HUES64 (cell line): ENCODE measurements at regions not wholly inside any gene's neighbourhood (a gene's known extent, or its start where the extent isn't known, plus 50 kb on each side); places are given as distances from the start of the nearest gene placed in this dataset.
"Not testable (repeated sequence)": the region's sequence is repeated elsewhere in the genome, so short reads cannot be mapped to it uniquely, and the experiment has no call there.

Experiments used
- H3K27ac ChIP-seq: 2 replicates; pipeline ENCODE4 v1.7.0; 2013; ENCODE audit warnings: low read depth, low read length, inconsistent platforms
- H3K27me3 ChIP-seq: 2 replicates; pipeline ENCODE4 v1.6.1; 2013; ENCODE audit warnings: mild to moderate bottlenecking, low read length; ENCODE audit not compliant: insufficient read depth
- H3K36me3 ChIP-seq: 2 replicates; pipeline ENCODE4 v1.6.1; 2013; ENCODE audit warnings: mild to moderate bottlenecking, low read length; ENCODE audit not compliant: insufficient read depth
- H3K4me1 ChIP-seq: 2 replicates; pipeline ENCODE4 v1.6.1; 2013; ENCODE audit warnings: mild to moderate bottlenecking, low read length, moderate library complexity; ENCODE audit not compliant: insufficient read depth
- H3K4me3 ChIP-seq: 2 replicates; pipeline ENCODE4 v1.5.1; 2013; ENCODE audit warnings: mild to moderate bottlenecking, low read length, moderate library complexity
- H3K9ac ChIP-seq: 2 replicates; pipeline ENCODE4 v1.6.1; 2013; ENCODE audit warnings: mild to moderate bottlenecking, low read depth, low read length
- H3K9me3 ChIP-seq: 2 replicates; pipeline ENCODE4 v1.6.1; 2013; ENCODE audit warnings: low read depth, low read length; ENCODE audit not compliant: insufficient read depth
- WGBS: fragments of 150-250, 120-280 bp; methylation state at CpG from one replicate; pipeline ENCODE4 v1.1.7; 2013; ENCODE audit warnings: missing lambda C conversion rate; 5-methylcytosine and 5-hydroxymethylcytosine counted together

DNA sequence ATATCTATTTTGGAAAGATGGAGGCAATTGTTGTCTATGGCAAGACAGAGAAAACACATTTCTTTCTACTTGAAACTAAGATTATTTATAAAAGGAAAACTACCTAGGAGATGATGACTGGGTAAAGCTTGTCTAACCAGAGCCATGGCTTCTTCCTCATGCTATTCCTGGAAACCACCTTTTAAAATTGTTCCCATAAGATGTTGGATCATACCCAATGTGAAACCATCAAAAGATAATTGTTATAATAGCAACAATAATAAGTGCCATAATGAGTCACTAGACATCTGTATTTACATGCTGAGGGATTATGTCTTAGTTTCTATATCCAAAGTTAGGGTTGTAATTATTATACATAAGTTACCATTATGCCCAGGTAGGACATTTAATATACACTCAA is 428.4 kb downstream of the KCNJ2 start:
- H3K27ac ChIP-seq = no peak overlapping the region

GRCh38 chr17:70599198-70599597 is 429.9 kb downstream of the KCNJ2 start:
- Histone ChIP-seq H3K36me3 (no peaks in the 10 kb centered on the region), H3K27ac (no peak overlapping the region), H3K27me3 (no peaks in the 10 kb centered on the region), H3K9ac (no peak overlapping the region), H3K9me3 (no peaks in the 10 kb centered on the region), H3K4me1 (no peaks in the 10 kb centered on the region), H3K4me3 (no peak overlapping the region)

More for the DNA sequence above, 428.4 kb downstream of the KCNJ2 start:
- no peak overlapping the region for H3K9ac ChIP-seq
- no peaks in the 10 kb centered on the region for H3K27me3 ChIP-seq
- H3K9me3 ChIP-seq = no peaks in the 10 kb centered on the region
- H3K4me1 ChIP-seq = no peaks in the 10 kb centered on the region
- no peak overlapping the region for H3K4me3 ChIP-seq
- no peaks in the 10 kb centered on the region for H3K36me3 ChIP-seq

DNA sequence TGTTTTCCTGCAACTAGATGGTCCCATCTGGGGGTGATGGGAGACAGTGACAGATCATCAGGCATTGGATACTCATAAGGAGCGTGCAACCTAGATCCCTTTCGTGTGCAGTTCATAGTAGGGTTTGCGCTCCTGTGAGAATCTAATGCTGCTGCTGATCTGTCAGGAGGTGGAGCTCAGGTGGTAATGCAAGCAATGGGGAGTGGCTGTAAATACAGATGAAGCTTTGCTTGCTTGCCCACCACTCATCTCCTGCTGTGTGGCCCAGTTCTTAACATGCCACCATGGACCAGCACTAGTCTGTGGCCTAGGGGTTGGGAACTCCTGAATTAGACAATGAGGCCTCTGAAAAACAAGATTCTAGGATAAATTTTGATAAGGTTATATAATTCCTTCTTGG is 430.6 kb downstream of the KCNJ2 start:
- not testable (repeated sequence) for H3K4me1 ChIP-seq, H3K9me3 ChIP-seq, H3K4me3 ChIP-seq, H3K27ac ChIP-seq, H3K27me3 ChIP-seq, H3K36me3 ChIP-seq, H3K9ac ChIP-seq
- 96% methylated on average over 3 of the region's 3 CpGs for WGBS

DNA sequence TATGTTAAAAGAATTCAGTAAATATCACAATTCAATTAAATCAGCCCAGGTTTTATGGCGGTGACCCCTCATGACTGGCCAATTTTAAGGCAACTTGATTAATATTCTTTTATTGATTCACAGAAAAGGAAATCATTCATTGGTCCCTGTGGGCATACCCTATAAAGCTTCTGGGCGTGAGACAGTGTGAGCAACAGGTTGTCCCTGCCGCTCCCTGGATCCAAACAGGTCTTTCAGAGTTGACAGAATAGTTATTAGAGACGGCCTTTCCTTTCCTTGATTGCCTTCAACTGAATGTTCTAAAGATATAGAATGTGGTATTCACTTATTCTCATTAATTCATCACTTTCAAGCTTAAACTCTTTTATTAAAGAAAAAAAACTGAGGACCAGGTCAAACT is 433.9 kb downstream of the KCNJ2 start:
- Histone ChIP-seq H3K27ac (no peak overlapping the region), H3K27me3 (no peaks in the 10 kb centered on the region), H3K4me3 (no peak overlapping the region), H3K4me1 (peaks cover 3% of the 10 kb centered on the region; the same call in 1 of the 2 replicates), H3K36me3 (no peaks in the 10 kb centered on the region), H3K9ac (no peak overlapping the region), H3K9me3 (no peaks in the 10 kb centered on the region)
- over 99% methylated on average over 4 of the region's 4 CpGs for WGBS

GRCh38 chr17:70604854-70605253 is 435.5 kb downstream of the KCNJ2 start:
- 53% methylated on average over 1 of the region's 1 CpG for WGBS
- Histone ChIP-seq H3K27ac (no peak overlapping the region), H3K4me3 (no peak overlapping the region)

GRCh38 chr17:70606086-70606485 is 436.8 kb downstream of the KCNJ2 start:
- no peak overlapping the region for H3K9ac ChIP-seq
- peaks cover 18% of the 10 kb centered on the region for H3K4me1 ChIP-seq
- no peak overlapping the region for H3K4me3 ChIP-seq
- no peak overlapping the region for H3K27ac ChIP-seq
- H3K9me3 ChIP-seq = no peaks in the 10 kb centered on the region
- no peaks in the 10 kb centered on the region for H3K36me3 ChIP-seq
- 94% methylated on average over 2 of the region's 2 CpGs for WGBS
- no peaks in the 10 kb centered on the region for H3K27me3 ChIP-seq

More at GRCh38 chr17:70604854-70605253, 435.5 kb downstream of the KCNJ2 start:
- peaks cover 16% of the 10 kb centered on the region for H3K4me1 ChIP-seq
- no peaks in the 10 kb centered on the region for H3K36me3 ChIP-seq
- no peak overlapping the region for H3K9ac ChIP-seq
- no peaks in the 10 kb centered on the region for H3K9me3 ChIP-seq
- no peaks in the 10 kb centered on the region for H3K27me3 ChIP-seq

GRCh38 chr17:70608193-70608592 is 438.9 kb downstream of the KCNJ2 start:
- Histone ChIP-seq H3K36me3 (no peaks in the 10 kb centered on the region), H3K9ac (no peak overlapping the region), H3K27ac (no peak overlapping the region), H3K4me1 (peaks cover 18% of the 10 kb centered on the region), H3K27me3 (no peaks in the 10 kb centered on the region), H3K9me3 (no peaks in the 10 kb centered on the region), H3K4me3 (no peak overlapping the region)
- 100% methylated on average over 1 of the region's 2 CpGs for WGBS

DNA sequence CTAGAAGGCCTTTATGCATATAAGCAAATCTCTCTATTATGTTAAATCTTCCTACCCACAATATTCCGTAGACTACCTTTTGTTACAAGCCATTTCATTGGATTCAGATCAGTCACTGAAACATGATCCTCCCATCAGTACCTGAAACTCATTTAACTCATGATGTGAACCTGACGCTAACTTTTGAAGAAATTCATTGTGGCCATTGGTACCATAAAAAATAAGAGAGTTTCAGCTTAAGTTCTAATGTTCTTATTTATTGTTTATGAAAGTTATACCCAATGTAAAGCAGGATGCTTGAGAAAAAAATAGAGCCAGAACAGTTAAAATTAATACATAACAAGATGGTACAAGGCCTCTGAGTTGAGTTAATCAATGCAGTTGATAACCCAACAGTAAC is 439.6 kb downstream of the KCNJ2 start:
- Histone ChIP-seq H3K36me3 (no peaks in the 10 kb centered on the region), H3K4me1 (peaks cover 18% of the 10 kb centered on the region), H3K27ac (no peak overlapping the region), H3K27me3 (no peaks in the 10 kb centered on the region), H3K9ac (no peak overlapping the region), H3K4me3 (no peak overlapping the region), H3K9me3 (no peaks in the 10 kb centered on the region)
- WGBS = 87% methylated on average over 2 of the region's 2 CpGs

- Histone ChIP-seq H3K27ac (no peak overlapping the region), H3K9me3 (no peaks in the 10 kb centered on the region), H3K4me1 (peaks cover 18% of the 10 kb centered on the region), H3K36me3 (no peaks in the 10 kb centered on the region), H3K27me3 (no peaks in the 10 kb centered on the region), H3K9ac (no peak overlapping the region), H3K4me3 (no peak overlapping the region)
- WGBS = 90% methylated on average over 1 of the region's 1 CpG
These were observed 440.2 kb downstream of the KCNJ2 start for GRCh38 chr17:70609566-70609965.

DNA sequence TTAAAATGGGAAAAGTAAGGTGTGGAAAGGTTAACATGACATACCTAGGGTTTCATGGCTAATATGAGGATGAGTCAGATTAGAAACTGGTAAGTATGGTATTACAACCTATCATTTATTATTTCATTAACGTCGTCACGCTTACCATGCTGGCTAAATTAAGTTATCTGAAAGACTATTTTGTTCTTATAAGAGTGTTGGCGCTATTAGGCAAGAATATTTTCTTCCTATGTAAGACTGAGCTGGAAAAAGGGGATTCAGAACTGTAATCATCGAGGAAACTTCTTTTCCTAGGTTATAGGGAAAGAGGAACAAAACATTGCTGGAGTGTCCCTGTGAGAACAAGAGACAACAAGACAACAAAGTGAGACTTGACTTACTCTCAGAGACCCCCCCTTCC is 440.8 kb downstream of the KCNJ2 start:
- Histone ChIP-seq H3K9ac (no peak overlapping the region), H3K4me3 (no peak overlapping the region), H3K4me1 (peaks cover 15% of the 10 kb centered on the region), H3K27me3 (no peaks in the 10 kb centered on the region), H3K9me3 (no peaks in the 10 kb centered on the region), H3K36me3 (no peaks in the 10 kb centered on the region), H3K27ac (no peak overlapping the region)
- 98% methylated on average over 5 of the region's 5 CpGs for whole genome bisulfite sequencing

- H3K36me3 ChIP-seq = no peaks in the 10 kb centered on the region
- no peaks in the 10 kb centered on the region for H3K27me3 ChIP-seq
- no peaks in the 10 kb centered on the region for H3K9me3 ChIP-seq
- WGBS = 89% methylated on average over 1 of the region's 1 CpG
- H3K4me1 ChIP-seq = peaks cover 10% of the 10 kb centered on the region
- H3K27ac ChIP-seq = no peak overlapping the region
- H3K9ac ChIP-seq = no peak overlapping the region
- no peak overlapping the region for H3K4me3 ChIP-seq
These were observed 444.3 kb downstream of the KCNJ2 start for GRCh38 chr17:70613681-70614080.

DNA sequence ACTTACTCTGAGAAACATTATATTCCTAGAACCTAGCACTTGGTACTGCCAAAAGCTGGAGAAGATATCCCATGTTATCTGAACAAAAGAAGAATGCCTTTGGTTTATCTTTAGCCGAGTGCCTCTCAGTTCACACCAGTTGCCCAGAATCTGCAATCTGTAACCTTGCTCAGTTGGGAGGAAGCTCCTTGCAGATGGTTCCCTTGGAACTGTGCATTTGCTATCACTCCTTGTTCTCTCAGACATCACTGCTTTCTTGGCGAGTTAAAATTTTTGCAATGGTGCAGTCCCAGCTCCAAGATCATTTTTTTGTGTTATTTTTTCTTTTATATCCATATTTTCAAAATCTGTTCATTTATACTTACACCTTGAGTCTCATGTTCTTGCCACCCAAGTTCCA is 446.5 kb downstream of the KCNJ2 start:
- no peak overlapping the region for H3K27ac ChIP-seq
- H3K9me3 ChIP-seq = no peaks in the 10 kb centered on the region
- no peaks in the 10 kb centered on the region for H3K27me3 ChIP-seq
- 93% methylated on average over 2 of the region's 2 CpGs for WGBS
- H3K4me1 ChIP-seq = no peaks in the 10 kb centered on the region
- no peak overlapping the region for H3K9ac ChIP-seq
- H3K36me3 ChIP-seq = no peaks in the 10 kb centered on the region
- no peak overlapping the region for H3K4me3 ChIP-seq
